Stimulated activated CD4-positive, alpha-beta T cell treated with anti-CD3 and anti-CD28 coated beads, Interleukin-4, amount 100 ng/mL, for 1 hour (primary cell): ENCODE measurements at regions not wholly inside any gene's neighbourhood (a gene's known extent, or its start where the extent isn't known, plus 50 kb on each side); places are given as distances from the start of the nearest gene placed in this dataset.

ENCODE experiments used
- DNase-seq: peaks from one replicate; pipeline ENCODE4 v3.0.0-alpha.2; 2020

DNA sequence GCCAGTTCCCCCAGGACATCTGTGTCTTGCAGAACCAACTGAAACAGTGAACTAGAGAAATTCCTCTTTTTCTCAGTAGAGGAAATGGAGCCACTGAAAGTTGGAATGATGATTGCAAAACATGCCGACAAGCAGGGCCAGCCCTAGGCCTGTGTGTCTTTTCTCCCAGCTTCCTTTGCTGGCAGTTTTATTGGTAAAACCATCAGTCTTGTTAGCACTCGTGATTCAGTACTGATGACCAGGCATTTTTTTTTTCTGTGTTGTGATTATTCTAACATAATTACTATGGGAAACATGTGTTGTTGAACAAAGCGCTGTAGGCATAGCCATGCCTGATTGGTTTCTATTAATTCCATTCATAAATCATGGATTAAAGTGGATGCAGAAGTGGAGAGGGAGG is 620.7 kb downstream of the AACS start:
- DNase-seq = no peak

GRCh38 chr12:125687403-125687802 is 622.2 kb downstream of the AACS start:
- DNase-seq = no peak

GRCh38 chr12:125687820-125688219 is 622.6 kb downstream of the AACS start:
- DNase-seq = no peak

DNA sequence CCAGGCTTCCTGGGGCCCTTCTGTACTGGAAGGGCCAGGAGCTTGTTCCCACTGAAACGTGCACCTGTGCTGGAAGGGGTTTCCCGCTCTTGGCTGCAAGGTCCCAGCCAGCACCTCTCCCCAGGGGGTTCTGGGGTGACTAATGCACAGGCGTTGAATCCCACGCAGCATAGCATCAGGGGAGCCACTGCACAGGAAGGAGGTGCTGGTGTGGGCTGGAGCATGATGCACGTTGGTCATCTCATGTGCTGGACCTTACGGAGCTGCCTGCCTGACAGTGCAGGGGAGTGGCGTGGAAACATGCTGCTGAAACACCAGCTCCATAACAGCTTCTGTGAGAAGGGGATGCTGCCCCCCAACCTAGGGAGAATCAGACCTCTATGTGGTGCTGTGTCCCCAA is 623.0 kb downstream of the AACS start:
- no peak for DNase-seq

GRCh38 chr12:125688881-125689280 is 623.6 kb downstream of the AACS start:
- no peak for DNase-seq

DNA sequence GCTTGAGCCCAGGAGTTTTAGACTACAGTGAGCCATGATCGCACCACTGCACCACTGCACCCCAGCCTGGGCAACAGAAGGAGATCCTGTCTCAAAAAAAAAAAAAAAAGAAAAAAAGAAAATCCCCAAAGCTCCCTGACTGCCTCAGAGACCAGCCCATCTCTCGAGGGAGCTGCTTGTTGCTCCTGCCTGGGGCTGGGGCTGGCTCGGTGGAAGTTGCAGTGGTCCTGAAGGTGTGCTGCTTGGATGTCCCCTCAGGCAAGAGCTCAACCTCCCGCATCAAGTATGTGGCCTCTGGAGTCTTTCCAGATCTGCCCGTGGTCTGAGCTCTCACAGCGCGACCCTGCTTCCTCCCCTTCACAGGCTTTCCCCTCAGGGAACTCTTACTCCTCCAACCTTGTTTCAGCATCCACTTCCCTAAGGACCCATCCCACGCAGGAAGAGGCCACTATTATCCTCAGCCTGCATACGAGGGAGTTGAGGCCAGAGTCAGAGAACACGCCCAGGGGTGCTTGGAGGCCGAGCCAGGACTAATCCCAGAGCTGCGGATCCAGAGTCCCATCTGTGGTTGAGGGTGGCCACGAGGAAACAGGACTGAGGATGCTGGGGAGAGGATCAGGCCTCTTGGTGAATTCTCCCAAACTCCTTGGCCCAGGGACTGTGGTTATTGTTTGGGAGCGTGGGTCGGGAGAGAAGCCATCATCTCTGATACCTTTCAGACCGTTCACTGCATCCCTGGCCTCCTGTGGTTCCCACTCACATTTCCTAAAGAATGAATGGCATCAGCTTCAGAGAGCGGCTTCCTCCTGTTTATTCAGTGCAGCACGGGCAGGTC is 624.6 kb downstream of the AACS start:
- no peak for DNase-seq

- DNase-seq = no peak
Observed at GRCh38 chr12:125690841-125691240, 625.6 kb downstream of the AACS start.

DNA sequence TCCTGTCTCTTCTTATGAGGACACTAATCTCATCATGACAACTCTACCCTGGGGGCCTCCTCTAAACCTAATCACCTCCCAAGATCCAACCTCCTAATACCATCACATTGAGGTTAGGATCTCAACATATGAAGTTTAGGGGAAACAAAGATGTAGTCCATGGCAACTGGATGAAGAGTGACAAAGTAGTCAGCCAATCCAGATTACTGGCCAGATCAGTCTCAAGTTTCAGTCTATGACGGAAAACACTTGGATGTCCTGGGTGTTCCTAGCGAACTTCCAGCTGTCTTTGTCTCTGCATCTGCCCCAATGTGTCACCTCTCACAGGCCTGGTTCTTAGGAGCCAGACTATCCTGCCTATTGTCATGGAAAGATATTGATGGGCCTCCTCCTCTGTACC is 630.8 kb downstream of the AACS start:
- DNase-seq = no peak

DNA sequence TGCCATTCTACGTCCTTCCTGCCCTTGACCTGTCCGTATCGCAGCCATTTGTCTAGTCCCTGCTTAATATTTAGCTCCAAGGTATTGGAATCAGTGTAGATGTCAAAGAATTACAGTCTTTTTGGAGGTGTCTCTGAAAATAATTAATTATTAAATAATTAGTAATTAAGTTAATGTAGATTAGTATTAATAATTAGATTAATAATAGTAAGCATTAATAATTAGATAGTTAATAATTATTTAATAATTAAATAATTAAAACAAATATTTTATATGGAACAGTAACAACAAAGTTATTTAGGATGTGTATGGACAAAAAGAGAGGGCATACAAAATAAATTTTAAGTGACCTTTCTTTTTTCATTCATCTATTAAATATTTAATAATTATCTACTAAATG is 639.6 kb downstream of the AACS start:
- DNase-seq = no peak

DNA sequence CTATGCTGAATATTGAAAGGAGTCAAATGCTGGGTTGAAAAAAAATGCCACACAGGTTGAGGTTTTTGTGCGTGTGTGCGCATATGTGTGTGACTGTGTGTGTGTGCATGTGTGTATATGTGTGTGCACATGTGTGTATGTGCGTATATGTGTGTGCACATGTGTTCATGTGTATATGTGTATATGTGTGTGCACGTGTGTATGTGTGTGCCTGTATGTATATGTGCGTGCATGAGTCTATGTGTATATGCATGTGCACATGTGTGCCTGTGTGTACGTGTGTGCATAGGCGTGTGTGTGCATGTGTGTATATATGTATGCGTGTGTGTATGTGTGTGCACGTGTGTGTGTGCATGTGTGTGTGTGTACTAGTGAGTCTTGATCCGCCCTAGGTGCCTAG is 655.7 kb downstream of the AACS start:
- no peak for DNase-seq

DNA sequence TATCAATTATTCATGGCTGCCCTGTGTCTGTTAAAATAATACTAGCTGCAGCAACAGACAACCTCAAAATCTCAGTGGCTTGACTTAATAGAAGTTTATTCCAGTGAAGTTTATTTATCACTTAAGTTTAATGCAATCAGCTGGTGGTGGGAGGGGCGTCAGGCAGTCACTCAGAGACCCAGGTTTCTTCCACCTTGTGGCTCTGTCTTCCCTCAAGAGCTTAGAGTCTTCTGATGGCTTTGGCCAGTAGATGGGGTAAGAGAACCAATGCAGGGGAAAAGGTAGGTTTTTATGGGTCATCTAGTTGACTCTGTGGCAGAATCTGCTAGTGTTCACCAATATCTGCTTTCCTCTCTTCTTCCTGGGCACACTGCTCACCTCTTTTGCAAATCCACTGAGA is 668.9 kb downstream of the AACS start:
- DNase-seq = no peak

- no peak for DNase-seq
Observed at GRCh38 chr12:125738211-125738610, 673.0 kb downstream of the AACS start.

GRCh38 chr12:125742413-125742812 is 677.2 kb downstream of the AACS start:
- DNase-seq = no peak

DNA sequence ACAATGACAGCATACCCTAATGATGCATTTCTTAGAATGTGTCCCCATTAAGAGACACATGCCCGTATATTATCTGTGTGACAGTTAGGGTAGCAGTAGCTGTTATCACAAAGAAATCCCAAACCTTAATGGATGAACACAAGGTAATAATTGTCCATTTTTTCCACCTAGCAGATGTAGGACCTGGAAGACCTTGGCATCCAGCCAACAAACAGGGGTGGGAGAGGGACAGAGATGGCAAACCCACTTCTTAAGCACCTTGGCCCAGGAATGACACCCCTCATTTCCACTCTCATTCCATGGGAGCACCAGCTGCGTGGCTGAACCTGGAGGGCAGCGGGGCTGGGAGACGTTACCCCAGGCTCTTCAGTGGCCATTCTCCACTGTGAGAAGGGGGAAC is 679.0 kb downstream of the AACS start:
- no peak for DNase-seq

DNA sequence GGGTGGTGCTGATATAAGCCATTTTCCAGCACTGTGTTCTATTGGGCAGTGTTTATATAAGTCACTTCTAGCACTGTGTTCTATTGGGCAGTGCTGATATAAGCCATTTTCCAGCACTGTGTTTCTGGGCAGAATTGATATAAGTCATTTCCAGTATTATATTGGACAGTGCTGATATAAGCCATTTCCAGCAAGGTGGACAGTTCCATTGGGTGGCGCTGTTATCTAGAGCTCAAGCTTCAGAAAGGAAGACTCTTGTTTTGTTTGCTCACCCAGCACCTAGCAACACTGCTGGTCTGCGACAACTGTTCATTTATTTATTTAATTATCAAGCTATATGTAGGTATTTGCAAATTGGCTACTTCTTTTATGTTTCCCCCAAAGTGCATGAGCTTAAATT is 690.3 kb downstream of the AACS start:
- DNase-seq = no peak

DNA sequence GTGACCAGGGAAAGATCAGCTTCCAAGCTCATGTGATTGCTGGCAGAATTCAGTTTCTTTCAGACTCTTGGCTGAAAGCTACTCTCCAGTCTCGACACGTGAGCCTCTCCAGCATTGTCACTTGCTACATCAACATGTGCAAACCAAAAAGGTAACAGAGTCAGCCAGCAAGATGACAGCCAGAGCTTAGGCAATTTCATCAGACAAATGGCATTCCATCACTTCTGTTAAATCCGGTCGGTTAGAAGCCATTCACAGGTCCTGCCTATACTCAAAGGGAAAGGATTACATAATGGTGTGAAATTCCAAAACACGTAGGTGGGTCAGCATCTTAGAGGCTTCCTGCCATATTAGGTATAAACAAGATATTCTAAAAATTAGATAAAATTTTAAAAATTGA is 700.9 kb downstream of the AACS start:
- no peak for DNase-seq

GRCh38 chr12:125772403-125772802 is 707.2 kb downstream of the AACS start:
- no peak for DNase-seq

- DNase-seq = no peak
Observed at GRCh38 chr12:125773033-125773640, 707.9 kb downstream of the AACS start.

GRCh38 chr12:125775507-125775906 is 710.3 kb downstream of the AACS start:
- DNase-seq = no peak

- DNase-seq = no peak
Observed at GRCh38 chr12:125776212-125776611, 711.0 kb downstream of the AACS start.

- DNase-seq = no peak
Observed at GRCh38 chr12:125786143-125786542, 720.9 kb downstream of the AACS start.

DNA sequence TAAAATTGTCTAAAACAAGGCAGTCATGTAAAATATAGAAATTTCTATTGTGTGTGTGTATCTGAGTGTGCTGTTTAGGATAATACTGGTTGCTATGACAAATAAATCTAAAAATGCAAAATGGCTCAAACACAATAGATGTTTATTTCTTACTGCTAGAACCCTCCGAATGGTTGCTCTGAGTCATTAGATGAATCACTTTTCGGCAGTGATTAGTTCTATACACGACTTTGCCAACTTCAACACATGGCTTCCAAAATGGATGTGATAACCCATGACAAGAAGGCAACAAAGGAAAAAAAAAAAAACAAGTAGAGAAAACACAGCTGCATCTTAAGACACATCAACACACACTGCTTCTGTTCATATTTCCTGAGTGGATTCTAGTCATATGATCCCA is 729.2 kb downstream of the AACS start:
- DNase-seq = no peak

DNA sequence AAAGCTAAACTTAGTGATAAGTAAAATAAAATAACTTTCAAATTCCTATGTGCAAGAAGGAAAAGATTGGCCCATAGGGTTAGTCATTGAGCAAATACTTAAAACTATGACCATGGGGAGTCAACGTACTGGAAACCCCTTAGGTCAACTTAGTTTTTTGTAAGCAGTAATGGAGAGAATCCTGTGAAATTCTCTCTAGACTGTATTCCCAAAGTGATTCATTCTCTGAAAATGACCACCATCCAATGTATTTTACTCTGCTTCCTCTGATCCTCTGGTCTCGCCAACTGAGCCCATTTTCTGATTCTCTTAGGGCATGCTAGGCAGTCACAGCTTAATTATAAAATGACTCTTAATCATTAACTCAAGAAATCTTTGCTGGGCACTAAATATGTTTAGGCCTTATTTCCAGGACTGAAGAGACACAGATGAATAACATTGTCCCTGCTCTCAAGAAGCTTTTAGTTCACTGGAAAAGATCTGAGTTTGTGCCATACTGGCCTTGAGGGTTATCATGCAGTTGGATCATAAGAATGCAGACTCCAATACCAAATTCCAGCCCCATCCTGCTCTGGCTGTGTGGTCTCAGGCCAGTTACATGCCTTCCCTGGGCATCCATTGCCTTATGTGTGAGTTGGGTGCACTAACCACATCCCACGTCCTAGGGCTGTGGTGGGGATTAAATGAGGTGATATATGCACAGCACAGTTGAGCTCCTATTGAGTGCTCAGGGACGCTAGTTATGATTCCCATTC is 732.4 kb downstream of the AACS start:
- DNase-seq = no peak

DNA sequence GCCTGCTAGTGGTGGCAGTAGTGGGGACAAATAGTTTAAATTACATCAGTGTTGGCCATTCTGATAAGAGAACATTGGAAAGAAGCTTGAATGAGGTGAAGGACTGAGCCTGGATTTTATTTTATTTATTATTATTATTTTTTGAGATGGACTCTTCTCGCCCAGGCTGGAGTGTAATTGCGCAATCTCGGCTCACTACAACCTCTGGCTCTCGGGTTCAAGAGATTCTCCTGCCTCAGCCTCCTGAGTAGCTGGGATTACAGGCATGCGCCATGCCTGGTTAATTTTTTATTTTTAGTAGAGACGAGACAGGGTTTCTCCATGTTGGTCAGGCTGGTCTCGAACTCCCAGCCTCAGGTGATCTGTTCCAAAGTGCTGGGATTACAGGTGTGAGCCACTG is 739.4 kb downstream of the AACS start:
- no peak for DNase-seq
